Panc1 (cell line): ENCODE measurements at regions not wholly inside any gene's neighbourhood (a gene's known extent, or its start where the extent isn't known, plus 50 kb on each side); places are given as distances from the start of the nearest gene placed in this dataset.

ENCODE experiments used
- ATAC-seq: fragments of 200-7000 bp; cut with Tn5 transposase; 2 replicates; pipeline ENCODE4 v1.9.1; 2020; ENCODE audit warnings: mild to moderate bottlenecking, moderate library complexity
- BruUV-seq: library from RNA; stranded (reverse); fragments of 400-500 nt; replicated peaks from 2 replicates; lab custom pipeline; 2021; lab: Mats Ljungman, UMichigan
- CTCF ChIA-PET: fragments of 300-600 bp; sonication (Branson Sonifier 250); formaldehyde crosslinking; loops from one replicate; lab custom pipeline; 2022; ENCODE audit warnings: antibody characterized with exemption; lab: Charles Lee
- POLR2A ChIA-PET: fragments of 300-600 bp; sonication (Branson Sonifier 250); formaldehyde crosslinking; loops from one replicate; lab custom pipeline; 2022; ENCODE audit warnings: antibody characterized with exemption; lab: Charles Lee
- DNase-seq: peaks from one replicate; pipeline ENCODE4 v3.0.0-alpha.2; 2010; ENCODE audit warnings: low read depth, low spot score
- H3K27ac ChIP-seq: 2 replicates; pipeline ENCODE4 v1.5.1; 2011; ENCODE audit warnings: mild to moderate bottlenecking, low read length, inconsistent platforms
- H3K27me3 ChIP-seq: fragments of 200-500 bp; sonication (Bioruptor generic); 2 replicates; pipeline ENCODE4 v1.6.0; 2014; ENCODE audit warnings: low read length, inconsistent platforms; ENCODE audit not compliant: control insufficient read depth, insufficient read depth
- H3K36me3 ChIP-seq: fragments of 200-500 bp; sonication (Bioruptor generic); 2 replicates; pipeline ENCODE4 v1.5.1; 2014; ENCODE audit warnings: inconsistent platforms, mild to moderate bottlenecking, low read length, moderate library complexity; ENCODE audit not compliant: control insufficient read depth, insufficient read depth
- H3K4me1 ChIP-seq: 2 replicates; pipeline ENCODE4 v1.5.1; 2011; ENCODE audit warnings: inconsistent platforms, mild to moderate bottlenecking, low read length, moderate library complexity; ENCODE audit not compliant: control insufficient read depth, insufficient read depth
- H3K4me3 ChIP-seq, 2 experiments: 2 replicates each; pipeline ENCODE4 v1.5.1; 2011 to 2012; ENCODE audit warnings: low read depth in 2 of 2, low read length in 2 of 2, mild to moderate bottlenecking in 2 of 2, inconsistent platforms in 1 of 2, moderate library complexity in 1 of 2
- H3K9me3 ChIP-seq: fragments of 200-500 bp; sonication (Bioruptor generic); 2 replicates; pipeline ENCODE4 v1.5.1; 2014; ENCODE audit warnings: low read depth, mild to moderate bottlenecking, inconsistent platforms, low read length, moderate library complexity; ENCODE audit not compliant: control insufficient read depth, insufficient read depth
- CTCF ChIP-seq: fragments of 450-650 bp; IDR thresholded peaks from 2 replicates; pipeline ENCODE4 v1.5.1; 2017; ENCODE audit warnings: mild to moderate bottlenecking
- POLR2AphosphoS5 ChIP-seq: IDR thresholded peaks from 2 replicates; pipeline ENCODE4 v1.6.1; 2012; ENCODE audit warnings: mild to moderate bottlenecking, low read depth, low read length, moderate library complexity
- REST ChIP-seq, 2 experiments: IDR thresholded peaks; 2 replicates each; pipeline ENCODE4 v1.6.1; 2011 to 2012; ENCODE audit warnings: low read depth in 2 of 2, control low read depth in 1 of 2, low read length in 1 of 2, mild to moderate bottlenecking in 1 of 2, moderate library complexity in 1 of 2; ENCODE audit not compliant: insufficient read depth in 1 of 2
- SIN3A ChIP-seq: IDR thresholded peaks from 2 replicates; pipeline ENCODE4 v1.6.1; 2012; ENCODE audit warnings: low read depth, mild to moderate bottlenecking, low read length, moderate library complexity, borderline replicate concordance; ENCODE audit not compliant: insufficient read depth
- TCF7L2 ChIP-seq: IDR thresholded peaks from 2 replicates; pipeline ENCODE4 v1.6.1; 2011; ENCODE audit warnings: mild to moderate bottlenecking, low read depth, low read length, inconsistent platforms
- in situ Hi-C: cut with HindIII; loops from 2 replicates; pipeline ENCODE4 v1.10.0; 2016; ENCODE audit warnings: low sequenced_read_pairs, low pct_unique_long_range_greater_than_20kb
- intact Hi-C: fragments of 100-400 bp; cut with micrococcal nuclease; formaldehyde crosslinking; loops from one replicate; pipeline ENCODE4 v1.10.0; 2022; ENCODE audit not compliant: unreplicated experiment

- no peaks in the 10 kb centered on the region for H3K36me3 ChIP-seq
- H3K4me1 ChIP-seq = peaks cover 4% of the 10 kb centered on the region; the same call in 1 of the 2 replicates
- no peaks in the 10 kb centered on the region for H3K27me3 ChIP-seq
- H3K27ac ChIP-seq = no peak overlapping the region
- no peak for TF ChIP-seq SIN3A
- TF ChIP-seq TCF7L2 = no peak
- no peak for TF ChIP-seq REST (IDR thresholded peaks at IDR 0.05; ENCODE audit: insufficient read depth in 1 of 2, low read depth in 2 of 2, low read length in 1 of 2)
- no peak for TF ChIP-seq POLR2AphosphoS5
- TF ChIP-seq CTCF = no peak
- no peak for ATAC-seq
- DNase-seq = no peak
- no TSS peak for BruUV-seq
- CTCF ChIA-PET = no interaction called here
- intact Hi-C loops (no loop called here), in situ Hi-C loops (no loop called here)
- H3K9me3 ChIP-seq = no peaks in the 10 kb centered on the region
- no peak overlapping the region for H3K4me3 ChIP-seq
- POLR2A ChIA-PET = no interaction called here
These were observed 74.7 kb downstream of the SPRY4 start for GRCh38 chr5:142250119-142250518.

- in situ Hi-C loops = no loop called here
- no peak for DNase-seq
- Histone ChIP-seq H3K4me1 (peaks cover 4% of the 10 kb centered on the region; the same call in 1 of the 2 replicates), H3K27ac (no peak overlapping the region; the same call in 1 of the 2 replicates), H3K9me3 (no peaks in the 10 kb centered on the region), H3K27me3 (no peaks in the 10 kb centered on the region), H3K36me3 (no peaks in the 10 kb centered on the region), H3K4me3 (no peak overlapping the region)
- no TSS peak for BruUV-seq
- TF ChIP-seq REST (IDR thresholded peaks at IDR 0.05; ENCODE audit: insufficient read depth in 1 of 2, low read depth in 2 of 2, low read length in 1 of 2) (no peak), TCF7L2 (no peak), CTCF (no peak), SIN3A (no peak)
- ChIA-PET POLR2A (no interaction called here), CTCF (no interaction called here)
- intact Hi-C loops = no loop called here
- ATAC-seq = 0 out of 2 replicates have a peak, but pooled peaks have one; percentile 32
These were observed 75.9 kb downstream of the SPRY4 start for GRCh38 chr5:142248853-142249462.
